IMR-90 (cell line): ENCODE measurements at regions not wholly inside any gene's neighbourhood (a gene's known extent, or its start where the extent isn't known, plus 50 kb on each side); places are given as distances from the start of the nearest gene placed in this dataset.

ENCODE experiments used
- CEBPB ChIP-seq: IDR thresholded peaks from 2 replicates; pipeline ENCODE4 v1.6.1; 2012; ENCODE audit warnings: low read depth, low read length, improper control_type of control experiment
- CTCF ChIP-seq: conservative IDR thresholded peaks from 2 replicates; pipeline ENCODE4 v1.5.1; 2012; ENCODE audit warnings: mild to moderate bottlenecking, low read depth, low read length, improper control_type of control experiment
- FOS ChIP-seq: fragments of 150-350 bp; IDR thresholded peaks from 2 replicates; pipeline ENCODE4 v1.6.1; 2016; ENCODE audit warnings: low read depth, low read length
- MAFK ChIP-seq: IDR thresholded peaks from 2 replicates; pipeline ENCODE4 v1.6.1; 2012; ENCODE audit warnings: low read depth, low read length, improper control_type of control experiment
- POLR2A ChIP-seq: IDR thresholded peaks from 2 replicates; pipeline ENCODE4 v1.6.1; 2012; ENCODE audit warnings: mild to moderate bottlenecking, low read depth, low read length
- RAD21 ChIP-seq: IDR thresholded peaks from 2 replicates; pipeline ENCODE4 v1.6.1; 2012; ENCODE audit warnings: low read length, improper control_type of control experiment
- RCOR1 ChIP-seq: IDR thresholded peaks from 2 replicates; pipeline ENCODE4 v1.6.1; 2012; ENCODE audit warnings: mild to moderate bottlenecking, low read length, improper control_type of control experiment; ENCODE audit not compliant: insufficient replicate concordance
- RFX5 ChIP-seq: IDR thresholded peaks from 2 replicates; pipeline ENCODE4 v1.8.0; 2012; ENCODE audit warnings: low read depth, mild to moderate bottlenecking, low read length, moderate library complexity

- no peak for TF ChIP-seq FOS
- no peak for TF ChIP-seq CTCF
- no peak for TF ChIP-seq CEBPB
- no peak for TF ChIP-seq RAD21
- TF ChIP-seq POLR2A = no peak
- TF ChIP-seq MAFK = no peak
- no peak for TF ChIP-seq RCOR1
- no peak for TF ChIP-seq RFX5
Measured at GRCh38 chr1:30491831-30492230, 231.6 kb downstream of the MATN1 start.
